ENCODE measurements at regions not wholly inside any gene's neighbourhood (a gene's known extent, or its start where the extent isn't known, plus 50 kb on each side); places are given as distances from the start of the nearest gene placed in this dataset.

DNA sequence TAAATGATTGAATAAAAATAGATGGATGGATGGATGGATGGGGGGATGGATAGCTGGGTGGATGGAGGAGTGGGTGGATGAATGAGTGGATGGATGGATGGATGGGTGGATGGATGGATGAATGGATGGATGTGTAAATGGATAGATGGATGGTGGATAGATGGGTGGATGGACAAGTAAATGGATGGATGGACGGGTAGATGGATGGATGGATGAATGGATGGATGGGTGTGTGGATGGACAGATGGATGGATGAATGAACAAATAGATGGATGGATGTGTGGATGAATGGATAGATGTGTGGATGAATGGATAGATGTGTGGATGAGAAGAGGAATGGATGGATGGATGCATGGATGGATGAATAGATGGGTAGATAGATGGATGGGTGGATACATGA, 490.8 kb downstream of the VRK1 start:
- no peak for DNase-seq (ENCODE audit: low read depth)

DNA sequence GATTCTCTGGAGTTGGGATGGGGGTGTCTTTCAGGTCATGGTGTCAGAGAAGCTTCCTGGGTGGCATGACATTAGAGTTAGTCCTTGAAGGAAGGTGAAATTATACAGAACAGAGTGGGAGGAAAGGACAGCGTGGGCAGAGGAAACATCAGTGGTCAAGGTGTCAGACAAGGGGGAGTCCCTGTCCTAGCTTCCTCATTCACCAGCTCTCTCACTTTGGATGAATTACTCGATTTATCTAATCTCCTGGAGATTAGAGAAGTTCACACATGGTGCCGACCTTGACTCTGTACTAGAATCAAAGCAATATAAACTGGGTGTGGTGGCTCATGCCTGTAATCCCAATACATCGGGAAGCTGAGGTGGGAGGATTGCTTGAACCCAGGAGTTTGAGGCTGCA, 492.9 kb downstream of the VRK1 start:
- no peak for DNase-seq (ENCODE audit: low read depth)

GRCh38 chr14:97290977-97291376, 493.8 kb downstream of the VRK1 start:
- no peak for DNase-seq (ENCODE audit: low read depth)

DNA sequence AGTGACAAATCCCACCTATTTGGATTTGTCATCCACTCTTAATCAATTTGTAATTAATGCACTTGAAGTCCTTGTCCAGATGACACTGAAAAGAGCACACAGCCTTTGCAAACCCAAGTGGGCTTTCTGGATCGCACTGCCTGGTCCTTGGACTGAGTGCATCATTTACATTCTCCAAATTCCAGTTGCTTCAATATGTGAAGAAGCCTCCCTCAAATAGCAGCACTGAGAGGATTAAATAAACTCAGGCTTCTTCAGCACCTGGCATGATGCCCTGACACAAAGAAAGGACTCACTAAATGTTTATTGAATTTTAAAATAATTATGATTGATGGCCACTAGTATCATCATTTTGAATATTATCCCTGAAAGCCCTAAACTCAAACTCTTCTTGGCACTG, 496.5 kb downstream of the VRK1 start:
- DNase-seq (ENCODE audit: low read depth): no peak

GRCh38 chr14:97295108-97295710, 498.0 kb downstream of the VRK1 start:
- no peak for DNase-seq (ENCODE audit: low read depth)

DNA sequence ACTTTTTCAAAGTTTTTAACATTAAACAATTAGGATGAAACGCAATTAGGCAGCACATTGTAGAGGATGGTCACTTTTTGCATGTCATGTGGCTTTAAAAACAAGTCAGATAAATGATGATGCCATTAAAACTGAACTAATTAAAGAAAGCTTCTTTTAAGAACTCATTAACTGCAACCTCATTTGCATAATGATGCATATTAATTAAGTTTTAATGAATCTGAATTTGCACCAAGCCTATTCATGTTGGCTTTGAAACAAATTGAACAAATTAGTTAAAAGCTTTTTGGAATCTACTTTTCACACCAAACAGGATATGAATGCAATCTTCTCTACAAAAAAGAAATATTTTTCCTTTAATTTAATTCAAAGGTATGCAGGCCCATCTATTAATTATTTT, 499.0 kb downstream of the VRK1 start:
- no peak for DNase-seq (ENCODE audit: low read depth)

- no peak for DNase-seq (ENCODE audit: low read depth)
These were observed 499.9 kb downstream of the VRK1 start for GRCh38 chr14:97297100-97297499.

GRCh38 chr14:97298331-97298730, 501.1 kb downstream of the VRK1 start:
- DNase-seq (ENCODE audit: low read depth): no peak

DNA sequence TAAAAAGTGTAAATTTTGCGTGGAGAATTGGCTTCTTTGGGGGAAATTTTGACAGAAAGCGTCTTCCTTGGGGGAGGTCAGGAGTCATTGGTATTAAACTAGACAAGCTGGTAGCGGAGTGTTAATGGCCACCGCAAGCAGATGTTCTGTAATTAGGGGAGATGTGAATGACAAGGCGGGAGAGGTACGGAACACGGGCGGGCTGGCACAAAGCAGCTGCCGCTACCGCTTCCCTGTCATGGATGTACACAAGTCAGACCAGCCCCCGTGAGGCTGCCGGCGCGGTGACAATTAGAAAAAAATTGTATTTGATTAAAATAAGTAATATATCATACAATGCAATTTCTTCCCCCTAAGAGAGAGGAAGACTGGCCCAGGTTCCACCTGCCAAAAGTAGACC, 501.6 kb downstream of the VRK1 start:
- no peak for DNase-seq (ENCODE audit: low read depth)

- no peak for DNase-seq (ENCODE audit: low read depth)
These were observed 502.5 kb downstream of the VRK1 start for GRCh38 chr14:97299661-97300060.

DNA sequence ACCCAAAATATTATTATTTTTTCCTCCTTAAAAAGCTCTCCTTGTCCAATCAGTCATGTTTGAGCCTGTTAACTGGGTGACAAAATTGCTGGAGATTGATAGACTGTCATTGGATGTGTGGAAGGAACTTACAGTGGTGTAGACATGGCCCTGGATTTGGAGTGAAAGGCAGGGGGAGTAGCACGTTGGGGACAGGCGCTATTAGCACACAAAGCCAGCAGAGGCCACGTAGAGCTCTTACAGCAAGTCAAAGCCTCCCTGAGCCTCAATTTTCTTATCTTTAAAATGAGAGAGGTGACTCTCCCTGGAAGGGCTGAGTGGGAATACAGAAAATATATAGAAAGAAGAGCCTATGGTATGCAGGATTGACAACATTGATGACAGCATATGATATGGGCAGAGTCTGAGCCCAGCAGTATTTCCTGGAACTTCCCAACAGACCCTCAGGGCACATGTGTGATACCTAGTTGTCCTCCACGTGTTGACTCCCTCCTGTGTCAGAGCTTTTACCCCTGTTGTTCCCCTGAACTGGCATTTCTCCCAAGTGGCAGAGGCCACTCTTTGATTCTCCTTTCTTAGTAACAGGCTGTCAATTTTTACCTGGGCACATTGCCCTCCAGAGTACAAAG, 504.9 kb downstream of the VRK1 start:
- DNase-seq (ENCODE audit: low read depth): no peak

DNA sequence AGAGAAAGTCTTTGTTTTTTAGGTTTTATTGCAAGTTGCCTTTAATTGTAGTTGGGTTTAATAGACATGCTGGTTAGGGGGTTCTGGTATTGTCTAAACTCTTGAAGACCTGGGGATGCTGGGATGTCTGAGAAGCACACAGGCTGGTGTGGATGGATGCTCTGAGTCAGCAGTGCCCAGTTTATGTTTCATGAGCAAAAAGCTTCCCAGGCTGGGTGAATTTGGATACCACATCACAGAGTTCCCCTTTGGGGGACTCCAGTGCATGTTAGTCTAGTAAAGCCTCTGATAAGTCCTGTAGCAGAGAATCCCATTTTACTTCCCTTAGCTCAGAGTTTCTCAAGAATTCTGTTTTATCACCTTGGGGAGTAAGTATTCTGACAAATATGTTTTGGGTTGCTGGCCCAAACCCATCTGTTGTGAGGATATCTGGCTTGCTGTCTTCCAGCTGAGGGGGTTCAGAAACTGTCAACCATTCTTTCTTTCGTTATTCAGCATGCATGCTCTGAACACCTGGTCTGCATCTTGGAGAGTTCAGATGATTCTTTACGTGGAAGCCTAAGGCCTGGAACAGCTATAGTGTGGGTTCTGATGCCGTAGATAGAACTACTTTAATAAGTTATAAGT, 509.1 kb downstream of the VRK1 start:
- DNase-seq (ENCODE audit: low read depth): no peak

GRCh38 chr14:97306760-97307246, 509.6 kb downstream of the VRK1 start:
- DNase-seq (ENCODE audit: low read depth): no peak

- DNase-seq (ENCODE audit: low read depth): no peak
These were observed 514.2 kb downstream of the VRK1 start for GRCh38 chr14:97311411-97311810.

- no peak for DNase-seq (ENCODE audit: low read depth)
These were observed 515.7 kb downstream of the VRK1 start for GRCh38 chr14:97312910-97313309.

DNA sequence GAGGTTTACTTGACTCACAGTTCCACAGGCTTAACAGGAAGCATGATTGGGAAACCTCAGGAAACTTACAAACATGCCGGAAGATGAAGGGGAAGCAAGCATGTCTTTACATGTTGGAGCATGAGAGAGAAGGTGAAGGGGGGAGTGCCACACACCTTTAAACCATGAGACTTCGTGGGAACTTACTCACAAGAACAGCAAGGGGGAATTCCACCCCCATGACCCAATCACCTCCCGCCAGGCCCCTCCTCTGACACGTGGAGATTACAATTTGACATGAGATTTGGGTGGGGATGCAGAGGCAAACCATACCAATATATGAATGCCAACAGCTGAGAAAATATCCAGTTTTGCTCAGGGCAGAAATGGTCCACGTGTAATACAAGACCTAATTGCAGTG, 518.6 kb downstream of the VRK1 start:
- no peak for DNase-seq (ENCODE audit: low read depth)

DNA sequence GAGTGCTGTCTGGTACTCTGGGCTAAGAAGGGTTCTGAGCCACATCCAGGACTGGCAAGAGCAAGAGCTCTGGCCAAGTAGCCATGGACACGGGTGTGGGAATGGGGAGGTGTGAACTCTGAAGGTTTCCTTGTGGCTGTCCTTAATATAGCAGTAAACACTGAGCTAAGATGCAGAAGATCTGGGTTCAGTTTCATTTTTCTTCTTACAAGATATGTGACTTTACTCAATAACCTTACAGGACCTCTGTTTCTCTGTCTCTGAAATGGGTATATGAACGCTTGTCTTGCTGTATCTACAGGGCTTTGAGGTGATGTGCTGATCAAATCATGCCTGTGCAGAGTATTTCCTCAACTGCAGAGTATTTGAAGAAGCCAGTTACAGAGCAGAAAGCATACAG, 521.2 kb downstream of the VRK1 start:
- DNase-seq (ENCODE audit: low read depth): no peak

DNA sequence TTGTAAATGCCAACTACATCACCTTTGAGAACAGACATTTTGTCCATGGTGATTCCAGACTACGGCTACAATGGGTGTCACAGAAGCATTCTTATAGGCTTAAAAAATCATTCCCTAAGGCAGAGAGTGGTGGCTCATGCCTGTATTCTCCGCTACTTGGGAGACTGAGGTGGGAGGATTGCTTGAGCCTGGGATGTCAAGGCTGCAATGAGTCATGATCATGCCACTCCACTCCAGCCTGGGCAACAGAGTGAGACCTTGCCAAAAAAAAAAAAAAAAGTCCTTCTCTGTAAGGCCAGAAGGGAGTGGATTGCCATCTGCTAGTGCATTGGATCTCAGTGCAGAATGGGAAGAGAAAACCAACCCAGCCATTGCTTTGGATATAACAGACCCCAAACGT, 522.5 kb downstream of the VRK1 start:
- no peak for DNase-seq (ENCODE audit: low read depth)

DNA sequence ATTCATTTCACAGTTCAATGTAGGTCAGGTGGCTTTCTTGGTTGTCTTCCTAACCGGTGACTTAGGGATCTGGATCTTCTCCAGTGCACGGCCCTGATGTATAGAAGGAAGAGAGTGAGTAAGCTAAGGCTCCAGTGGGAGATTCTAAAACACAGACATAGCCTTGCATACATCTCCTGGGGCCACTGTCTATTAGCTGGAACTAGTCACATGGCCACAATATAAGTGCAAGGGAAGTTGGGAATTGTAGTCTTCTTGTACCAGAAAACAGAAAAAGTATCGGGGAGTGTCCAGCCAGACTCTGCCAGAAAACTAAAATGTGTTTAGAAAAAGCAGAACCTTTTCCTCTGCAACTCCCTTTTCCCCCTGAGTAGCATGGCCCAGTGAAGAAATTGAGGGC, 531.6 kb downstream of the VRK1 start:
- DNase-seq (ENCODE audit: low read depth): no peak

GRCh38 chr14:97329701-97330100, 532.5 kb downstream of the VRK1 start:
- DNase-seq (ENCODE audit: low read depth): no peak

DNA sequence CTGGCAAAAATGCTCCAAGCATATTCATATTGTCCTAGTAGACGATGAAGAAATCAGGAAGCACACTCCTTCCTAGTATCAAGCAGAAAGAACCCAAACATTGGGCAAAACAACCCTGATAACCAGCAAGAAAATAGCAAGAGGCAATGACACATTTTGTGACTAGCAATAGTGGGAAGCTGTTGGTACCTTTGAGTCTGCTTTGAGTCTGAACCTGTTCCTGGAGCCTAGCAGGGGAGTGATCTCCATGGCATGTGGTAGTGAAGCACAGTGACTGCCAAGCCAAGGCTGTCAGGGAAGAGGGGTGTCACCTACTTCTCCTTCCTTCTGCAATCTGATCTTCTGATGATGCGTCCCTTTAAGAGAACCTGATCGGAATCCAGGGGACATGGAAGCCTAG, 533.9 kb downstream of the VRK1 start:
- DNase-seq (ENCODE audit: low read depth): no peak

DNA sequence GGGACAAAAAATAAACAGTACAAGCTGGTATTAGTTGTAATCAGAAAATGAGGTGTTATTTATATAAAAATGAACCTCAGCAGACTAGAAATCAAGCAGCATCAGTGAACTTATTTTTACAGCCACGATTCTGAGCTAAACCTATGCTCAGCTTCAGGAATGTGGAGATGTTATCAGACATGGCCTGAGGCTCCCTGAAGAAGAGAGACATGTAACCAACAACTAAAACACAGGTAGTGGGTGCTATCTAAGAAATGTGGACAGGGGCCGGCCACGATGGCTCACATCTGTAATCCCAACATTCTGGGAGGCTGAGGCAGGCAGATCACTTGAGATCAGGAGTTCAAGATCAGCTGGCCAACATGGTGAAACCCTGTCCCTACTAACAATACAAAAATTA, 534.3 kb downstream of the VRK1 start:
- no peak for DNase-seq (ENCODE audit: low read depth)

- no peak for DNase-seq (ENCODE audit: low read depth)
These were observed 539.0 kb downstream of the VRK1 start for GRCh38 chr14:97336179-97336578.

Data from myocyte (in vitro differentiated cells).